GM12875 (cell line): ENCODE measurements at regions not wholly inside any gene's neighbourhood (a gene's known extent, or its start where the extent isn't known, plus 50 kb on each side); places are given as distances from the start of the nearest gene placed in this dataset.

ENCODE experiments used
- H3K4me3 ChIP-seq: one replicate; pipeline ENCODE4 v1.5.1; 2011; ENCODE audit warnings: low read depth, low read length, control low read depth
- TF ChIP-seq, protein P1 (sequence below): IDR thresholded peaks from 2 replicates; pipeline ENCODE4 v1.5.1; 2011; ENCODE audit warnings: low read depth, mild to moderate bottlenecking, control low read depth, inconsistent platforms, low read length, moderate library complexity, borderline replicate concordance; ENCODE audit not compliant: insufficient read depth

DNA sequence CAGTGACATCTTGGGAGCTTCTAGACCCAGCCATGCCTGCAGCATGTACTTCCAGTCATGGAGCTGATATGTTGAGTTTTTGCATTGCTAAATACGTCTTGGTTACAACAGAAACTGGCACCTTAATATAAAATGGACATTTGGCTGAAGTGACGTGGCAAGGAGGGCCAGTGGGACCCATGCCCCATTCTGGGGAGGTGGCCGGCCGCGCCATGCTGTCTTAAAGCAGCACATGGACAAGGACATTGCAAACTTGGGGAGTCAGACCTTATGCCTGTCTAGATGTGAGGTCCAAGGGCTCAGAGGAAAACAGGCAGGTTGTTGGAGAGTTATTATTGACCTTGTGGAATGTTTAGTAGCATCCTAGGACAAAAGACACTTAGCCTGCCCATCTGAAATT lies 588.0 kb upstream of the CDH4 start:
- H3K4me3 ChIP-seq = no peak overlapping the region
- TF ChIP-seq, protein P1, sequence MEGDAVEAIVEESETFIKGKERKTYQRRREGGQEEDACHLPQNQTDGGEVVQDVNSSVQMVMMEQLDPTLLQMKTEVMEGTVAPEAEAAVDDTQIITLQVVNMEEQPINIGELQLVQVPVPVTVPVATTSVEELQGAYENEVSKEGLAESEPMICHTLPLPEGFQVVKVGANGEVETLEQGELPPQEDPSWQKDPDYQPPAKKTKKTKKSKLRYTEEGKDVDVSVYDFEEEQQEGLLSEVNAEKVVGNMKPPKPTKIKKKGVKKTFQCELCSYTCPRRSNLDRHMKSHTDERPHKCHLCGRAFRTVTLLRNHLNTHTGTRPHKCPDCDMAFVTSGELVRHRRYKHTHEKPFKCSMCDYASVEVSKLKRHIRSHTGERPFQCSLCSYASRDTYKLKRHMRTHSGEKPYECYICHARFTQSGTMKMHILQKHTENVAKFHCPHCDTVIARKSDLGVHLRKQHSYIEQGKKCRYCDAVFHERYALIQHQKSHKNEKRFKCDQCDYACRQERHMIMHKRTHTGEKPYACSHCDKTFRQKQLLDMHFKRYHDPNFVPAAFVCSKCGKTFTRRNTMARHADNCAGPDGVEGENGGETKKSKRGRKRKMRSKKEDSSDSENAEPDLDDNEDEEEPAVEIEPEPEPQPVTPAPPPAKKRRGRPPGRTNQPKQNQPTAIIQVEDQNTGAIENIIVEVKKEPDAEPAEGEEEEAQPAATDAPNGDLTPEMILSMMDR = no peak

DNA sequence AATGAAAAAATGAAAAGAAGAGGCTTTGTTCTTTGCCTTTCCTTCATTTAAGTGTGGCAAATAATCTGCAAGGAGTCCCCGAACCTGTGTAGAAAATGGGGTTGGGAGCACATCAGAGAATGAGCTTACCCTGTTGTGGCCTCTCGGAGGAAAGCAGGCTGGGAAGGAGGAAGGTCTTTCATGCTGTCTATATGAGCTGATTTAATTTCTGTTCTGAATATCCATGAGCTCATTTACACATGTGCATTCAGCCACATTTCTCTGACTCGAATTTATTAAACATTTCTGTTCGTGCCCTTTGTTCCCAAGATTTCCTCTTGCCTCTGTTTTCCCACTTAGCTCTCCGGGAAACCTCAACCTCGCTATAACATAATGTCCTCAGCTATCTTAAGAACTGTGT lies 584.4 kb upstream of the CDH4 start:
- no peak overlapping the region for H3K4me3 ChIP-seq
- TF ChIP-seq, protein P1 = no peak

DNA sequence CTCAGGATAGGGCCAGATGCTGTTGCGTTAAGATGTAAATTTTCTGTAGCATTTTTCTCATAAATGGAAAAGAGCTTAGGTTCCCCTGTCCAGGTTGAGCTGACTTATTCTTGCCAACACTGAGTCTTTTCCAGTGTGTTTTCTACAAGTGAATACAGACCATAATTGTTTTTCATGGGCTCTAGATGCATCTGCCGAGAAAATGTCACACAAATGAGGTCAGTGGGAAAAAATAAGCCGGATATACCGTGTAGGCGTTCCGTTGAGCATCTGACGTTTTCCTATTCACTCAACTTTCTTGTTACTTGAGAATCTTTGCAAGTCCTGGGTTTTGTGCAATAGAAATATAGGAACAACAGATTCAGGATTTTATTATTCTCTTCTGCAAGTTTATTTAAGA lies 582.9 kb upstream of the CDH4 start:
- TF ChIP-seq, protein P1 = no peak
- no peak overlapping the region for H3K4me3 ChIP-seq

DNA sequence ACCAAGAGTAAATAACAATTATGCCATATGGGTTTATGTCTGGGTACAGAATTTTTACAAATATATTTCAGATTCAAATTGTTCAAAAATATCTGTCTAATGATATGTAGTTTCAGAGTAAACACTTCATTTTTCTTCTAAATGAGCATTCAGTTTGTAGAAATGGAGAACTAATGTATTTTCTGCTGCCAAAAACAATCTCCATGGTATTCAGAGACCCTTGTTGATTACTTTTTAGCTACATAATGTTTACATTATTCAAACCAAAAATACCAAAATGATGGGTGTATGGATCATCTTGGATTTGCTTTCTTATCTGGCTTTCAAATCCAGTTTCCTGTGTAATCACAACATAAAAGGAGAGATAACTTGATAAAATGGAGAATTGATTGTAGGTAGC lies 576.0 kb upstream of the CDH4 start:
- no peak overlapping the region for H3K4me3 ChIP-seq
- TF ChIP-seq, protein P1 = no peak

DNA sequence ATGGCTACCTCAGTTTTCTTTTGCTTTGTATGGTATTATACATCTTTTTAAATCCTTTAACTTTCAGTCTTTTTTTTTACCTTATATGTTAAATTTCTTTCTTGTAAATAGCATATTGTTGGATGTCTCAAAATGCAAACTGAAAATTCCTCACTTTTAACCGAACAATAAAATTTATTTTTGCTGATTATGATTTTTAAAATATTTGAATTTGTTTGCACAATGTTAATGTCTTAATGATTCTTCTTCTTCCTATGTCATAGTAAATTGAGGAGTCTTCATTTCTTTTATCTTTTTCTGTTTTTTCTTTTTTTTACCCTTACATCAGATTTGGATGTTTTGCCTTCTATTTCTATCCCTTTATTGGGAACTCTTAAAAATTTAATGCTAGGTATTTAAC lies 574.2 kb upstream of the CDH4 start:
- H3K4me3 ChIP-seq = no peak overlapping the region
- TF ChIP-seq, protein P1 = no peak

DNA sequence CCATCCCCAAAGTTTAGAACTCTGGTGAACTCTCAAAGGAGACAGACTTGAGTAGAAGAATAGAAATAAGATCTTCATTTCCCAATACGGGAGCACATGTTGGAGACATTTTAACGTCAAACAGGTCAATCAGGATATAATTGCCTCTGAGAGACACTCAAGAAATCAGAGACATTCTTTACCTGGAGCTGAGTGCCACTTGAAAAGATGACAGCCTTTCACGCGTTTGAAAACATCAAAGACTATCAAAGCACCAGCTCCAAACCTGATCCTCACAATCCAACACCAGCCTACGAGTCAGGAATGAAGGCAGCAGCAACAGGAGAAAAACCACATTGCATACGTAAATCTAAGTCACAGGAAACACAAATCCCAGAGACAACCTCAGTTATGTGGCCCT lies 571.5 kb upstream of the CDH4 start:
- TF ChIP-seq, protein P1 = no peak
- no peak overlapping the region for H3K4me3 ChIP-seq

DNA sequence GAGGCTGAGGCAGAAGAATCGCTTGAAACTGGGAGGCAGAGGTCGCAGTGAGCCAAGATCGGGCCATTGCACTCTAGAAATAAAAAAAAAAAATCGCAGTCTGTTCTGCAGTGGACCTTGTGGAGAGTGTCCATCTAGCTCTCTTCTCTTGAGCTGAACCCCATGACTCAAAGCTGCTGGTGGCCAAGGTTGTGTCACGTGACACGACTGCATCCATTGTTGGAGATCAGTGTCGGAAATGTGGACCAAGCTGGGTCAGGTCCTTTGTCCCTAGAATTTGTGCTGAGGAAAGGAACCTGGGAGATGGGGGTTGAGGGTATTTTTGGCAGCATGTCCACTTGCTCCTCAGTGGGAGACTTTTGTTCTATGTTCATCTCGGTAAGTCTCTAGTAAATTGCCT lies 564.8 kb upstream of the CDH4 start:
- TF ChIP-seq, protein P1 = no peak
- no peak overlapping the region for H3K4me3 ChIP-seq
